ENCODE measurements at regions not wholly inside any gene's neighbourhood (a gene's known extent, or its start where the extent isn't known, plus 50 kb on each side); places are given as distances from the start of the nearest gene placed in this dataset.

DNA sequence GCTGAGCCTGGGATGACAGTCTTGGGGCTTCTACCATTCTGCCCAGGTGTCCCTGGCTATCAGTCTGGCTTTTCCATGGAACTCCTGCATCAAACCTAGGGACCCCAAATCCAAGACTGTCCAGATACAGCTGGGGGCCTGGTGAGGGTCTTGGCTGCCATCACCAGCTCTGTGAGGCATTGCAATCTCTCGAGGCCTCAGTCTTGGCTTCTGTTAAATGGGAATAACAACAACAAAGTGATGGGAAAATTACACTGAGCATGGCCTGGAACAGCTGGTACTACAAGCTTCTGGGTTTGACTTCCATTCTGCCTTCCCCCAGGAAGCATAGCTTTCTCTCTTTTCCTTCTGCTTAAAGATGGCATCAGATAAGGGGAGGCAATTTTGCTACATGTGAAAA, 50.0 kb upstream of the LCTL start:
- no peak for DNase-seq

DNA sequence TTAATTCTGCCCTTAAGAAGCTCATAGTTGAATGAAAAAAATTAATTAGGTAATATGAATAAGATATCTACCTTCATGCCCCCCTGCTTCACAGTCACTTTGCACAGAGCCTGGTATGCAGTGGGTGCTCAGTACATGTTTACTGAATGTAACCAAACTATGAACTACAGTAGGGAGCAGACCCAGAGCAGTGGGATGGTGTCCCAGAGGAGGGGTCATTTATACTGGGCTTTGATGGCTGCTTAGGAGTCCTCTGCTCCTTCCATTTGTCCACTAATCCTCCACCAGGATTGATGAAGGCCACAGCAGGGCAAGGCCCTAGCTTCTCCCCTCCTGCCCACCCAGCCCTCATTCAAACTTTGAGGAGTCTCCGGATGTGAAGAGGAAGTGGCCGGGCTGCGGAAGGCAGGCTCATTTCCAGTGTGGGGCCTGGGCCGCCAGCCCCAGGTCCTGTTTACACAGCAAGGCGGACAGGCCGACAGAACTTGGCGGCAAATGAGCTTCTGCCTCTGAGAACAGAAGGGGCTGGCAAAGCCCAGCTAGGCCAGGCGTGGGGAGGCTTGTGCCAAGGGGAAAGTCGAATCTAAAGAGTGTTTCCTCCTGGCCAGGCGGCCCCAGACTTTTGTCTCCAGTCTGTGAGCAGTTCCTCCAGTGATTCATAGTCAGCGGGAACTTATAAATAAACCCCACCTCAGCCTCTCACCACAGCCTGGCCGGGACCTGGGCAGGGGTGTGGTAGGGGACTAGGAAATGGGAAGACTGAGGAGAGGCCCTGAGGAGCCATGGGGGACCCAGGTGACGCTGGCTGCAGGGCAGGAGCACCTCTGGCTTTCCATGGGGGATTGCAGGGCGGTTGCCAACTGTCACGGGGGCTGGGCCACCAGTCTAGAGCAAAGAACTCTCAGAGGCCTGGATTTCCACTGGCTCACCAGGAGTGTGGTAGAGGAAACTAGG, 51.6 kb upstream of the LCTL start:
- peak; percentile 44 for DNase-seq

DNA sequence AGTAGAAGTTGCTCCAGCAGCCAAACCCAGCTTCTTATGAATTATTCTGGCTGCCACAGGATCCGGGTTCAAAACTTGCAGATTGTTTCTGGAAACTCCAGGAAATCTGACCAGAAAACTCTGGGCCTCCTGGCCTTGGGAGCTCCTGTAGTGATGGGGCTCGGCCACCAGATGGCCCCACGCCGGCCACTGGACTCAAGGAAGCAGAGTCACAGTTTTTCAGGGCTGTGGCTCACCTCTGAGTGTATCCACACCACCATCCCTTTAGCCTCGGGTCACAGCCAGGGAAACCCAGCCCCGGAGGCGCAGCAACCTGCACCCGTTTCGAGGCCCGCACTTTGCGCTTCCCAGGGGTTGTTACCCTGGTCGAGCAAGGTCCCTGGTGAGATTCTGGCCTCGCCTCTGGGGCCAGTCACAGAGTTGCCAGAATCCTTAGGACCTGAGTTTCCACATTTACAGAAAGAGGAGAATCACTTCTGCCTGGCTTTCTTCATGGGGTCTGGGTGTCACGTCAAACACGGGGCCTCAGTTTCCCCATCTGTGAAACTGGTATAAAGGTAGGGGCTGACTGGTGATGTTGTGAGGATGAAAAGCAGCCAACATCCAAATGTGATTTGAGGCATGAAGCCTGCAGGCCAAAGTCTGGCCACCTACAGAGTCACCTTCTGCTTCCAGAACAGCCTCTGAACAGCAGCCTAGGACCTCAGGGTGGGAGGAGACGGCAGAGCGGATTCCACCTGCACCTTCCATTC, 53.5 kb upstream of the LCTL start:
- DNase-seq: peak; percentile 82

DNA sequence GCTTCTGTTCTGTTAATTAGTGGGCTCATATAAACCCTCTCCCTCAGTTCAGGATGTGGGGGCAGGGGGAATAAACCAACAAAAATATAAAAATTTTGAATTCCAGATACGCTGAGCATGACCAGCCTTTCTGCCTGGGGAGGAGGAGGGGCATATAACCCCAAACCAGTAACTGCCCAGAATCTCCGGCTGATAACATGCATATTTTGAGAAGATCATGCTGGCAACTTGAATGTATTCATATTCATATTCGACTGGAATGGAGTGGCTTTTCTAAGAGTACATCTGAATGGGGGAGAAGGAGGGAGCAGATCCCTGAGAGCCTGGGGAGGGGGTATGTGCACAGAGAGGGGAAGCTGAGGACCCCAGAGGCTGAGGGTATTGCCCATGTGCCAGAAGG, 54.5 kb upstream of the LCTL start:
- no peak for DNase-seq

DNA sequence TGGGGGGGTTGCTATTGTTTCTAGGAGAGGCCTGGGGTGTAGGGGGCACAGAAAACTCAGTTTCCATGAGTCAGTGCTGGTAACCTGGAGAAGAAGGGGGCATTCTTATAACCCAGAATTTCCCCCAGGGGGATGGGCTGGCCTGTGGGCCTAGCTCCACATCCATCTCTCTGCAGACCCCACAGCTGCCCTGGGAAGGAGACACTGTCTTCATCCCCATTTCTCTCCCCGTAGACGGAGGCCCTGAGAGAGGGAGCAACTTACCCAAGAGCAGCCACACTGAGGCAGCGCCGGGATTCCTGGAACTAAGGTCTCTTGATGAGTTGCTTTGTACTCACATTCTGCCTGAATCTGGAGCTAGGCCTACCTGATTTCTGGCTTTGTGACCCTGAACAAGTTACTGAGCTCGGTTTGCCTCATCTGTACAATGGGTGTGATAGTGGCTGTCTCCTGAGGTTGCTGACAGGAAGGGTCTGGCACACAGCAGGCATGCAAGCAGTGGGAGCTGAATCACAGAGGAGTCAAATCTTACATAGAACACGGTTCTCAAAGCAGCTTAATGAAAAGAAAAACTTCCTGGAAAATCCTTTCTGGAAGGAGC, 55.0 kb upstream of the LCTL start:
- DNase-seq: no peak

DNA sequence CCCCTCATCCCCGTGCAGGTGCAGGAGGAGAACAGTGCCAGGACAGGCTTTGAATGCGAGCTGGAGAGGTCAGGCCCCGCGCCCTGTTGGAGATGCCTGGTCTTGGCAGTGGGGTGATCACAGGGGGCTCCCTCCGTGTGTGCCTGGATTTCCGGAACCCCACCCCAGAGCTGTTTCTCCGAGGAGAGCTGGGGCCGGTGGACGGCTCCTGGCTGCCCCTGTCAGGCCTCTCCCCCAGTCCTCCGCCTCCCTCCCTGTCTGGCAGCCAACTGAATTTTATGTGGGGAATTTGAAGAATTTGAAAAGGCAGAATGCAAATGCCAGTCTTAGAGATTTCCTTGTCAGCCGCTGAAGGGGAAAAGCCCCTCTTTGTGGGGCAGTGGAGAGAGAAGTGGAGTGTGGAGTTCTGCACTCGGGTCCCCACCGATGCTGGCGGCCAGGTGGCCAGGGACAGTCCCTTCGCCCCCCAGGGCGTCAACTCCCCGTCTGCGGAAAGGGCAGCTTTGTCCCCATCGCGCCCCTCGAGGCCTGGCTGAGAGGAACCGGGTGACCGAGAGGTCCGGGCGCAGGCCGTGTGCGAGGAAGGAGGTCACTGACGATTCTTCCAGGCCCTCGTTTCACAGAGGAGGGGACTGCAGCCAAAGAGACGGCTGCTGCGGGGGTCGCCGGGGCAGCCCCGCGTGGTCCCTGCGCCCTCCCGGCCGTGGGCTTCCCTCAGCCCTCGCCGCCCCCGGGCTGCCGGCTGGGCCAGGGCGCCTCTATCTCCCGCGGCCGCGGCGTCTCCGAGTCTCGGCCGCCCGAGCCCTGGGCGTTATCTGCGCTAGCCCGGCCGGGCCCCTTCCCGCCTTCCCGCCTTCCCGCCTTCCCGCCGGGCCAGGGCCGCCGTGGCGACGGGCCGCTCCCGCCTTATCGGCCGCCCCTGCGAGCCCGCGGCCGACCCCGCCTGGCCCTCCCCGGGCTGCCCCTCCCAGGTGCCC, 56.0 kb upstream of the LCTL start:
- peak; percentile 56 for DNase-seq

DNA sequence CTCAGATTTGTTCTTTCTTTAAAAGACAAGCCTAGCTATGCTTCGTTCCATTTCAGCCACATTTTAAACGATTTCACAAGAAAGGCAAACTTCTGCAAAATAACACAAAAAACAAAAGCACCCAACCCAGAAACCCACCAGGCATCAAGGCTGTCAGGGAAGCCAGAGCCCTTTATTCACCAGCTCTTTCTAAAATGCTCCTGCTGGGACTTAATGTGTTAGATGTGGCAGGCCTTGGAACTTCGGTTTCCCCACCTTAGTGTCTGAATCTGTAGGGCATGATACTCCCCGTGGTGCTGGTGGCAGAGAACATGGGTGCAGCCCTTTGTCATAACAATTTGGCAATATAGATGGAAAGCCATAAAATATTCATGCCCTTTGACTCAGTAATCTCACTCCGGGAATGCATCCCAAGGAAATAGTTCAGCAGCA, 56.8 kb upstream of the LCTL start:
- no peak for DNase-seq

DNA sequence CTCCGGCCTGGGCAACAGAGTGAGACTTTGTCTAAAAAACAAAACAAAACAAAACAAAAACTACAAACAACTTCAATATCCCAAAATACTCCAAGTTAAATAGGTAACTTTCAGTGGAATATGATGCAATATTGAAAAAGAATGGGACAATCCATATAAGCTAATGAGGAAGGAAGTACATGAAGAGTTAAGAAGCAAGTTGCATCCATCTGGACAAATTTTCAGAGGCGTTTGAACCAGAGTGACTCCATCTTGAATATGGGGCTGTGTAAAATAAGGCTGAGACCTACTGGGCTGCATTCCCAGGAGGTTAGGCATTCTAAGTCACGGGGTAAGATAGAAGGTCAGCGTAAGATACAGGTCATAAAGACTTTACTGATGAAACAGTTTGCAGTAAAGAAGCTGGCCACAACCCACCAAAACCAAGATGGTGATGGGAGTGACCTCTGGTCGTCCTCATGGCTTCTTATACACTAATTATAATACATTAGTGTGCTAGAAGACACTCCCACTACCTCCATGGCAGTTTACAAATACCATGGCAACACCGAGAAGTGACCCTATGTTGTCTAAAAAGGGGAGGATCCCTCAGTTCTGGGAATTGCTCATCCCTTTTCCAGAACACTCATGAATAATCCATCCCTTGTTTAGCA, 58.1 kb upstream of the LCTL start:
- DNase-seq: no peak

DNA sequence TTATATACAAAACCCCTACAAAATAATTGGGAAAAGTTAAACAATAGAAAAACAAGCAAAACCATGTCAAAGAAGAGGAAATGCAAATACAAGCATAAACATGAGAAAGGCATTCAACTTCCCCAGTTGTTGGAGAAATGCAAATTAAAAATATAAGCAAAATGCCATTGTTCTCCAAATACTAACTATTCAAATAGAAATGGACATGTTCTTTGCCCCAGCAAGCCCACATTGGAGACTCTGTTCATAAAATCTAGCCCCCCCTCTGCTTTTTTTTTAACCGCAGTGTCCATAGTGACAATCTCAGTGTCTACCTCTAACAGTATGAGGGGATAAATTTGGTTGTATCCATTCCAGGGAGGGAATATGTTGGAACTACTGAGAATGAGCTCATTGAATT, 59.7 kb upstream of the LCTL start:
- DNase-seq: no peak

DNA sequence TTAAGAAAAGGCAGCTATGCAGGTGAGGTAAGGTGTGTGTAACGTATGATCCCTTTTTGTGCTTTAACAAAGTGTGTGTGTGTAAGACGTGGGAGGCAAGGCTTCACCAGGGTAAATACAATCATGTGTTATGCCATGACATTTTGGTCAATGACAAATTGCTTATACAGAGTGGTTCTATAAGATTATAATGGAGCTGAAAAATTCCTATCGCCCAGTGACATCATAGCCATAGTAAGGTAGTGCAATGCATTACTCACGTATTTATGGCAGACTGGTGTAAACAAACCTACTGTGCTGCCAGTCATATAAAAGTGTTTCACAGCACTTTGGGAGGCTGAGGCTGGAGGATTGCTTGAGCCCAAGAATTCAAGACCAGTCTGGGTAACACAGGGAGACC, 60.2 kb upstream of the LCTL start:
- DNase-seq: no peak

DNA sequence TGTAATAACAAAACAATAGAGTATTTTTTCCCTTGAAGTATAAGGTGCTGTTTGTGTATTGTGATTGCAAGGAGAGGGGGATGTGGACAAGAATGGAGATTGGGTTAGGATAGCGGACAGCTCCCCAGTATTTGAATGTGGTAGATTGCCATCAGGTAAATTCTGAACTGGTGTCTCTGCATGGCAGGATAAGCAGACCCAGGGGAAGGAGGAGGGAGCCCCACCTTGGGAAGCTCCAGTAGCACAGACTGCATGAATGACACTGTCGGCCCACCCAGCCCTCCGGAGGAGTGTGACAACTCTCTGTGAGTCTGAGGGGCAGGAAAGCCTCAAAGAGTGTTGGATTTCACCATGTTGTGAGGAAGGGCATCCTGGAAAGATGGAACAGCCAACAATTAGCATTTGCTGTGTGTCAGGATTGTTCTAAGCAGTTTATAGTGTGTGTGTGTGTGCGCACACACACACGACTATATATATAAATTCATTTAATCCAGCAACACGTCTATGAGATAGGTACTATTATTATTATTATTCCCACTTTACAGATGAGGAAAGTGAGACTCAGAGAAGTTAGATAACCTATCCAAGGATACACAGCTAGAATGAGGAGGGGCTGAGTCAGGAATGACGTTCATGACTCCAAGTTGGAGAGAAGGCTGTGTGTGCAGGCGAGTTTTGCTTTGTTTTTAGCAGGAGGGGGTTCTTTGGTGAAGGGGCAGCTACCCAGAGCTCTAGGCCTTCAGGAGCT, 63.4 kb upstream of the LCTL start:
- DNase-seq: no peak

DNA sequence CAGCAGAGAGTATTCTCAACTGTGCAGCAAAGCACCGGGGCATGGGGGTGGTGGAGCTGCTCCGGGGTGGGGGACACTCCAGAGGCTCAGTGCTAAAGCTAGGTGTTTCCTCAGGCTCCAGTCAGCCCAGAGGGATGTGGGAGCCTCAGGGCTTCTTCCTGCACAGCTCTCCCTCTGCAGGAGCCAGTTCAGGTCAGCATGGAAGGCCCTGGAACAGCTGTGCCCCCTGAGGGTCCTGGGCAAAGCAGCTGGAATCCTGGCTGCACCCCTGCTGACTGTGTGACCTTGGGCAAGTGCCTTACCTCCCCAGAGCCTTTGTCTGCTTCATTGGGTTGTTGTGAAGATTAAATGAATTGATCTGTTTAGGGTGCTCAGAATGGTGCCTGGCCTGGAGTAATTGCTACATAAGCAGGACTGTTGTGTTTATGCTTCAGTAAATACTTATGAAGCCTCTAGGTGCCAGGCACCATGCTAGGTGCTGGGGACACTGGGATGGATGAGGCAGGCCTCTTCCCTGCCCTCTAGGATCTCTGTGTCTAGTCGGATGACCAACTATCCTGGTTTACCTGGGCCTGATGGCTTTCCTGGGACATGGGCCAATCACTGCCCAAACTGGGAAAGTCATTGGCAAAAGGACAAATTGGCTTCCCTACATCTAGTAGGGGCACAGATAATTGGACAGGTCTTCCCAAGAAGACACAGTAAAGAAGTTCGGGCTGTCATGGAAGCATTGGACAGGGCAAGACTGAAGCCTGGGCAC, 64.2 kb upstream of the LCTL start:
- DNase-seq: no peak

DNA sequence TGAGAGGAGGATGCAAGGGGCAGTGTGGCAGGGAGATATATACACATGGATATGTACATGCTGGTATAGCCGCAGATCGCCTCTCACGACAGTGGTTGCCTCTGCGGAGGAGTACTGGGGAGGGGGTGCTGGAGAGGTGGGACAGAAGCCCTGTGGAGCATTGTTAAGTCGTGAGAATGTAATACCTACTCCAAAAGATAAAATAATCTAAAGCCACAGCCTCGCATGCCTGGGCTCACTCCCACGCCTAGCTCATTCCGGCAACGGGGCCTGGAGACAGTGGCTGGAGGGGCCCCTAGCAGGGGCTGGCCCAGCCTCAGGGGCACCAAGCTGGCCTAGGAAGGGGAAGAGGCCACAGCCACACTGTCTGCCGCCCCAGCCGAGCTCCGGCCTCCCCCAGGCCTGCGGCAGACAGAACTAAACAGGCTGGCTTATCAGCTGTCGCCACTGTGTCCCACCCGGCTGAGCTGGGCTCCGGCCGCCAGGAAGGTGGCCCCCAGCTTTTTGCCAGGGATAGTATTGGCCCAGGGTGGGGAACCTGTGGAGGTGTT, 65.1 kb upstream of the LCTL start:
- DNase-seq: no peak

DNA sequence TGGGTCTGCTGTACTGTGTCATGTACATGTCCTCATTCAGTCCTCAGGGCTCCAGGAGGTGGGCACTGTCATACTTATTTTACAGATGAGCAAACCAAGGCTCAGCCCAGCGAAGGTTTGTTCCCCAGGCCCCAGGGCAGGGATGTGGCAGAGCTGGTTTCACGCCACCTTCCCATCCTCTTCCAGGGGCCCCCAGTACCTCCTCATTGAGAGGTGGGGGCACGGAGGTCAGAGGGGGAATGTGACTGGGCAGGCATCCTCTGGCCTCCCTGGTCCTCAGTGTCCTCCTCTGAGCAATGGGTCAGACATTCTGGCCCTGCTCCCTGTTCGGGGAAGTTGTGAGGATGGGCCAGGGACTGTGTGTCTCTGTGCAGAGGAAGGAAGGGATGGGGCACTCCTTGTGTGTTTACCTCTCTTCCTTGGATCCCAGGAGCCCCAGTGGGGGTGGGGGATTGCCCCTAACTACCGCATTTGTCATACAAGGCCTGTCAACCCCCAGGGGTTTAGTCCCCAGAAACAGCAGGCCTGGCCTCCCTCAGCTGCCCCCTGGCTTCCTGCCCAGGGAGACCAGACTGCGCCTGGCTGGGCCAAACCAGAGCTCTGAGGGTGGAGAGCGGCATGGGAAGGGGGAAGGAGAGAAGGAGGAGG, 65.9 kb upstream of the LCTL start:
- no peak for DNase-seq

DNA sequence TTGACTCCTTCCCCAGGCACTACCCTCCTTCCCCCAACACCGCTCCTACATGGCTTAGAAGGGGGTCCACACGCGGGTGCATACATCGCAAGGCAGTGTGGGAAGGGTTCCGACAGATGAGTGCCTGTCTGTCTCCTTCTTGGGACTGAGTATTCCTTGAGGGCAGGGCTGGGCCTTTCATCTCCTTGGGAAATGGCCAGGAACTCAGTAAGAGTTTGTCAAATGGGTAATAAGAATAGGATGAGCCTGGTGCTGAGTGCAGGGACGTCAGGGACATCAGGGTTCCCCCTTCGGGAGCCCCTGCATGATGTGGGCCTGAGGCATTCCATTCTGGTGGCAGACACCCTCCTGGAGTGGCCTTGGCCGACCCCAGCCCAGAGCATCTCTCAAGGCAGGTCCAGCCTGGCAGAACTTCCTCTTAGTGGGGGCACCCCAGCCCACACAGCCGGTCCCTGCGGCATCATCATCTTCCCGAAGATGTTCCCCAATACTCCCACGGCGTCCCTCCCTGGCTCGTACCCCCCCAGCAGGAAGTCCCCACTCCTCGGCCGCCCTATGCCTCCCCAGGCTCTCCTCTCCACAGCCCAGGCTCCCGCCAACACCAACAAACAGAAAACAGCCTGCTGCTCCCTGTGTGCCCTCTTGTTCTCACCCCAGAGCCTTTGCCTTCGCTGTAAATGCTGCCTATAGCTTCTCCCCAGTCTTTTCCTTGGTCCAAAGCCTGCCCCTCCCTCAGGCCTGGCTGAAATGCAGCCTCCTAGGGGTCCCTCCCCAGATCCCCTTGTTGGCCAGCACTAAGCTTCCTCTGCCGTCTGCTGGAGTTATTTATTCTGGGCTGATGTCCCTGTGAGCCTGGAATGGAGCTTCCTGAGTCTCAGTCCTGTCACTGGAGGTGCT, 67.5 kb upstream of the LCTL start:
- no peak for DNase-seq

DNA sequence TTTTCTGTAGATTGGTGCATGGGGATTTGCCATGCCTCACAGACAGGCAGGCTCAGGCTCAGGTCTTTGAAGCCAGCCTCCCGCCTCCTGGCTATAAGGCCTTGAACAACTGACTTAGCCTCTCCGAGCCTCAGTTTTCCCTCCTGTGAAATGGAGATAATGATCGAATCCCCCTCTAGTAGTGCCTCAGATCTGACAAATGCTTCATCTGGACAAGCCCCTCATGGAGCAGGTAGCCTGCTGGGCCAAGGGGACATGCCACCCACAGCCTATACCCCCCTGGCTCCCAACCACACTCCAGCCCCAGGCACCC, 68.1 kb upstream of the LCTL start:
- no peak for DNase-seq

DNA sequence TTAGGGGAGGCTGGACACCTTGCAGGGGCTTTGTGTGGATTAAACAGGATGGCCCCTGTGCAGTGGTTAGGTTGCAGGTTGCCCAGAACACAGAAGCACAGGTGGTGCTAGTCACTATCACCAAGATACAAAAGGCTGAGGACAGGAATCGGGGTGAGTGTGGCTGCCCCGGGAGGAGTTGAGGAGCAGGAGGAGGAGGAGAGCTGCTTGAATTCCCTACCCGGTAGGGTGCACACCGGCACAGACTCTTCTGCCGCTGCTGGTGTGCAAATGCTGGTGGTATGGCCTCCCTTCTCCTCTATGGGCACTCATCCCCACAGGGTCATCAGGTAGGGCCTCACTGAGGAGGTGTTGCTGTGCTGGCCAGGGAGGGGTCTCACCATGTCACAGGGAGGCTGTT, 67.5 kb upstream of the SMAD6 start:
- DNase-seq: no peak

DNA sequence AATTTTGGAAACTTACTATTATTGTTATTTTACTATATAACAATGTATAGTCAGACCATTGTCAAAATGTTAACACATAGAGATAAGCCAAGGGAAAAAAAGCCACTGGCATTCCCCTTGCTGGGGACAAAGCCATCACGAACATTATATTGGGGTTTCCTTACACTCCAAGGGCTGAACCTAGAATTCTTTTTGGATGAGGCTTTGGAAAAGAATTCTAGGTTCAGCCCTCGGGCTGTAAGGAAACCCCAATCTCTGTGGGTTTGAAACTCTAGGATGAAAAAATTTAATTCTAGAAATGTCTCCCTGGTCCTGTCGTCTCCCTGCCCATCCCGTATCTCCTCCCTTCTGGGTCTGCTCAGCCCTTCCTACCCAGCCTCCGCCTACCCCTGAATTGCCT, 67.0 kb upstream of the SMAD6 start:
- no peak for DNase-seq

All from tongue (tissue), 1 donor.